ENCODE measurements at regions not wholly inside any gene's neighbourhood (a gene's known extent, or its start where the extent isn't known, plus 50 kb on each side); places are given as distances from the start of the nearest gene placed in this dataset.

DNA sequence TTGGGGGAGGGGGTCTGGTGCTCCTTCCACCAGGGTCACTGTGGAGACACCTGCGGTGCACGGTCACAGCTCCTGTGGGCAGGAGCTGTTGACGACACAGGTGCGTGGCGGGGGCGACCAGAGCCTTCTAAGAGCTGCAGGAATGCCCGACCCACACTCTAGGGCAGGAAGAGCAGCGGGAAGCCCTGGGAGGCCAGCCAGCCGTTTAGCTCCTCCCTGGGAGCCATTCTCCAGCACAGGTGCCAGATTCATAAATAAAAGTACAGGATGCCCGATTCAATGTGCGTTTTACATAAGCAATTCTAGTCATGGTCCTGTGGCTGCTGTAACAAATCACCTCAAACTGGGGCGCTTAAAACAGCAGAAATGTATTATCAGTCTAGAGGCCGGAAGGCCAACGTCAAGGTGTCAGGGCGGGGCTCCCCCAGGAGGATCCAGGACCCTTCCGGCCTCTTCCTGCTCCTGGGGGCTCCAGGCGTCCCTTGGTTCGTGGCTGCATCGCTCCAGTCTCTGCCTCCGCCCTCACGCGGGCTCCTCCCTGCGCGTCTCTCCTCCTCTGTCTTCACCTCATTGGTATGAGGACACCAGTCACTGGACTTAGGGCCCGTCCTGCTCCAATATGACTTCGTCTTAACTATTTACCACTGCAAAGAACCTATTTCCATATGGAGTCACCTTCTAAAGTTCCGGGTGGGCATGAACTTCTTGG, 155.4 kb downstream of the FOXL1 start:
- TF ChIP-seq POLR2A (IDR thresholded peaks at IDR 0.05; ENCODE audit: low read length) (no peak), GATA1 (IDR thresholded peaks at IDR 0.05; ENCODE audit: low read depth, low read length) (no peak)

Measured in erythroblast (primary cell).